WTC11 (cell line): ENCODE measurements at regions not wholly inside any gene's neighbourhood (a gene's known extent, or its start where the extent isn't known, plus 50 kb on each side); places are given as distances from the start of the nearest gene placed in this dataset.

Source experiments
- ATAC-seq: fragments of 200-7000 bp; cut with Tn5 transposase; 2 replicates; pipeline ENCODE4 v1.10.0; 2021; ENCODE audit warnings: mild to moderate bottlenecking, moderate library complexity
- CTCF ChIA-PET: fragments of 300-600 bp; sonication (Branson Sonifier 250); formaldehyde crosslinking; loops from one replicate; lab custom pipeline; 2021; ENCODE audit warnings: antibody characterized with exemption; lab: Charles Lee
- POLR2A ChIA-PET: fragments of 350-600 bp; sonication (Branson Sonifier 250); formaldehyde crosslinking; loops from one replicate; lab custom pipeline; 2021; ENCODE audit warnings: antibody characterized with exemption; lab: Charles Lee
- DNase-seq: peaks from one replicate; pipeline ENCODE4 v3.0.0; 2021; ENCODE audit warnings: low spot score
- H3K27ac Mint-ChIP-seq: 2 replicates; pipeline ENCODE4 v1.8.0; 2021; ENCODE audit warnings: mixed read lengths
- H3K27me3 Mint-ChIP-seq: 2 replicates; pipeline ENCODE4 v1.8.0; 2021; ENCODE audit warnings: low read depth, mild to moderate bottlenecking, moderate library complexity, mixed read lengths
- H3K36me3 Mint-ChIP-seq: 2 replicates; pipeline ENCODE4 v1.8.0; 2021; ENCODE audit warnings: mixed read lengths
- H3K4me1 Mint-ChIP-seq: 2 replicates; pipeline ENCODE4 v1.8.0; 2022; ENCODE audit warnings: mixed read lengths
- H3K4me3 Mint-ChIP-seq: 2 replicates; pipeline ENCODE4 v1.8.0; 2021; ENCODE audit warnings: mild to moderate bottlenecking, moderate library complexity, mixed read lengths
- H3K9me3 Mint-ChIP-seq: 2 replicates; pipeline ENCODE4 v1.8.0; 2021; ENCODE audit warnings: mixed read lengths
- ATF1 ChIP-seq: sonication (generic); formaldehyde crosslinking; IDR thresholded peaks from 2 replicates; pipeline ENCODE4 v1.8.1; 2023; ENCODE audit warnings: mild to moderate bottlenecking, moderate library complexity, missing genetic modification reagents
- CDX4 ChIP-seq: fragments of 250-450 bp; sonication (Bioruptor Pico); IDR thresholded peaks from 2 replicates; pipeline ENCODE4 v1.9.0; 2021; ENCODE audit warnings: moderate library complexity, mild to moderate bottlenecking, inconsistent platforms, borderline replicate concordance
- CREM ChIP-seq: sonication (generic); formaldehyde crosslinking; IDR thresholded peaks from 2 replicates; pipeline ENCODE4 v1.8.1; 2022; ENCODE audit warnings: mild to moderate bottlenecking, missing genetic modification reagents, moderate library complexity
- E2F4 ChIP-seq: sonication (generic); formaldehyde crosslinking; IDR thresholded peaks from 2 replicates; pipeline ENCODE4 v1.8.1; 2022; ENCODE audit warnings: low read depth, mild to moderate bottlenecking, moderate library complexity, missing genetic modification reagents, borderline replicate concordance
- EMX1 ChIP-seq: fragments of 250-450 bp; sonication (Bioruptor Pico); IDR thresholded peaks from 2 replicates; pipeline ENCODE4 v1.8.0; 2021; ENCODE audit warnings: mild to moderate bottlenecking
- FOXK1 ChIP-seq: sonication (generic); formaldehyde crosslinking; IDR thresholded peaks from 2 replicates; pipeline ENCODE4 v1.8.0; 2022; ENCODE audit warnings: mild to moderate bottlenecking, moderate library complexity, missing genetic modification reagents
- GABPB1 ChIP-seq: sonication (generic); formaldehyde crosslinking; IDR thresholded peaks from 2 replicates; pipeline ENCODE4 v1.8.1; 2023; ENCODE audit warnings: mild to moderate bottlenecking, missing genetic modification reagents
- JAZF1 ChIP-seq: fragments of 250-450 bp; sonication (Bioruptor Pico); IDR thresholded peaks from 2 replicates; pipeline ENCODE4 v1.9.0; 2021; ENCODE audit warnings: moderate library complexity, mild to moderate bottlenecking, inconsistent platforms
- JUN ChIP-seq: sonication (generic); formaldehyde crosslinking; IDR thresholded peaks from 2 replicates; pipeline ENCODE4 v1.8.0; 2023; ENCODE audit warnings: mild to moderate bottlenecking, missing genetic modification reagents
- MLX ChIP-seq: sonication (generic); formaldehyde crosslinking; IDR thresholded peaks from 2 replicates; pipeline ENCODE4 v1.8.1; 2023; ENCODE audit warnings: mild to moderate bottlenecking, missing genetic modification reagents, moderate library complexity
- MYBL2 ChIP-seq: sonication (generic); formaldehyde crosslinking; IDR thresholded peaks from 2 replicates; pipeline ENCODE4 v1.8.1; 2023; ENCODE audit warnings: mild to moderate bottlenecking, moderate library complexity, missing genetic modification reagents
- PRDM15 ChIP-seq: sonication (generic); formaldehyde crosslinking; IDR thresholded peaks from 2 replicates; pipeline ENCODE4 v1.8.0; 2022; ENCODE audit warnings: missing genetic modification reagents
- PRRX2 ChIP-seq: fragments of 250-450 bp; sonication (Bioruptor Pico); IDR thresholded peaks from 2 replicates; pipeline ENCODE4 v1.8.0; 2021; ENCODE audit warnings: mild to moderate bottlenecking
- SMAD4 ChIP-seq: sonication (generic); formaldehyde crosslinking; IDR thresholded peaks from 2 replicates; pipeline ENCODE4 v1.8.0; 2022; ENCODE audit warnings: mild to moderate bottlenecking, missing genetic modification reagents
- SOX15 ChIP-seq: fragments of 250-450 bp; sonication (Bioruptor Pico); IDR thresholded peaks from 2 replicates; pipeline ENCODE4 v1.9.0; 2021; ENCODE audit warnings: mild to moderate bottlenecking
- TCF7 ChIP-seq: sonication (generic); formaldehyde crosslinking; IDR thresholded peaks from 2 replicates; pipeline ENCODE4 v1.8.0; 2022; ENCODE audit warnings: mild to moderate bottlenecking, low read depth, missing genetic modification reagents, moderate library complexity
- TEAD1 ChIP-seq: sonication (generic); formaldehyde crosslinking; IDR thresholded peaks from 2 replicates; pipeline ENCODE4 v1.8.0; 2022; ENCODE audit warnings: mild to moderate bottlenecking, missing genetic modification reagents
- TEAD4 ChIP-seq: sonication (generic); formaldehyde crosslinking; IDR thresholded peaks from 2 replicates; pipeline ENCODE4 v1.8.0; 2022; ENCODE audit warnings: mild to moderate bottlenecking, missing genetic modification reagents
- ZNF263 ChIP-seq: sonication (generic); formaldehyde crosslinking; IDR thresholded peaks from 2 replicates; pipeline ENCODE4 v1.8.1; 2022; ENCODE audit warnings: low read depth, mild to moderate bottlenecking, moderate library complexity, missing genetic modification reagents
- ZNF396 ChIP-seq: fragments of 250-450 bp; sonication (Bioruptor Pico); IDR thresholded peaks from 2 replicates; pipeline ENCODE4 v1.8.0; 2021; ENCODE audit warnings: mild to moderate bottlenecking, moderate library complexity, borderline replicate concordance
- ZNF416 ChIP-seq: fragments of 250-450 bp; sonication (Bioruptor Pico); IDR thresholded peaks from 2 replicates; pipeline ENCODE4 v1.9.0; 2021; ENCODE audit warnings: mild to moderate bottlenecking, inconsistent platforms
- ZNF671 ChIP-seq: fragments of 250-450 bp; sonication (Bioruptor Pico); IDR thresholded peaks from 2 replicates; pipeline ENCODE4 v1.8.0; 2021; ENCODE audit warnings: mild to moderate bottlenecking
- TF ChIP-seq, protein P1 (sequence below): fragments of 250-450 bp; sonication (Bioruptor Pico); conservative IDR thresholded peaks from 2 replicates; pipeline ENCODE4 v1.9.0; 2021; ENCODE audit warnings: mild to moderate bottlenecking
- TF ChIP-seq, protein P2 (sequence below): sonication (generic); formaldehyde crosslinking; conservative IDR thresholded peaks from 2 replicates; pipeline ENCODE4 v1.8.1; 2022; ENCODE audit warnings: mild to moderate bottlenecking, missing genetic modification reagents
- TF ChIP-seq, protein P3 (sequence below): fragments of 250-450 bp; sonication (Bioruptor Pico); IDR thresholded peaks from 2 replicates; pipeline ENCODE4 v1.8.0; 2021; ENCODE audit warnings: mild to moderate bottlenecking

DNA sequence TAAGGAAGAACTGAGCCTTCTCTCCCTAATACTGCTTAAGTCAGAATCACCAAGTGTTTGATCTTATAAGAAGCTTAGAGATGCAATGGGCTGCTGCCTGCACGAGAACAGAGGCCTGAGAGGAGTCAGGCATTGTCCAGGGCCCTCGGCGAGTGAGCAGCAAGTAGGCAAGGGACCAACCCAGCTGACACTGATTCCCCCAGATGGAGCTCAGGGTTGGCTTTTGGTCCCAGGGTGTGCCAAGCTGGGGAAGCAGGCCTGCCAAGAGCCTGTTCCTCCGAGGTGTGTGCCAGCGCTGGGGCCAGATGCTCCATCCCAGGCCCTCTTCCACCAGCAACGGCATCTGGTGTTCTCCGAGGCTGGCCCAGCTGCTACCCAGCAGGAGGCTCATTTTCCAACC is 222.0 kb upstream of the ZMIZ1 start:
- ChIA-PET CTCF (no interaction called here), POLR2A (no interaction called here)
- 0 out of 2 replicates have a peak, but pooled peaks cover 3% of the 10 kb centered on the region for H3K36me3 Mint-ChIP-seq
- no peak overlapping the region for H3K4me3 Mint-ChIP-seq
- H3K27ac Mint-ChIP-seq: no peak overlapping the region
- DNase-seq (no peak), ATAC-seq (no peak)
- no peaks in the 10 kb centered on the region for H3K4me1 Mint-ChIP-seq
- no peak for TF ChIP-seq TCF7 (CRISPR knock-in tag)
- TF ChIP-seq, protein P1, sequence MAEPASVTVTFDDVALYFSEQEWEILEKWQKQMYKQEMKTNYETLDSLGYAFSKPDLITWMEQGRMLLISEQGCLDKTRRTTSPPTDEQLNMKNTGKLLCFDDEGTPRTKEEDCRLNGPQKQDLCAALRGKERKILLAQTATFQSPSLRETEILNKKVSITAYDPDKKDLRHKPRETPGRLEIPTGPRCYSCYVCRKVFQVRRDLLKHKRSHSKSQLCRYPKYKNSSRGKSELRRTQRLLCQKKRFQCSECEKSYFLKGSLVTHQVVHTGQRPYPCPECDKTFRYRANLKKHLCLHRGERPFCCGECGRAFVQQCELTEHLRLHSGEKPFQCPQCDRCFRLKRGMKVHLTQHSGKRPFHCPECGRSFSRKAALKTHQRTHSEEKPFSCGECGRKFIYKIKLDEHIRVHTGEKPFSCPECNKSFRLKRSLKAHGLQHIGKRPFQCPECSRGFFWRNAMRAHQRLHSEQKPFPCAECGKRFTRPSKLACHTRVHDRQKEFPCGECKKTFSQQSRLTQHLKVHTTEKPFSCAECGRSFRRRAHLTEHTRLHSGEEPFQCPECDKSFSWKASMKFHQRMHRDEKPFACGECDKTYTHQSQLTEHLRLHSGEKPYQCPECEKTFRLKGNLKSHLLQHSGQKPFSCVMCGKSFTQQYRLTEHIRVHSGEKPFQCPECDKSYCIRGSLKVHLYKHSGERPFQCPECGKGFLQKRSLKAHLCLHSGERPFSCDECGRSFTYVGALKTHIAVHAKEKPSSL (CRISPR knock-in tag): no peak
- TF ChIP-seq, protein P2, sequence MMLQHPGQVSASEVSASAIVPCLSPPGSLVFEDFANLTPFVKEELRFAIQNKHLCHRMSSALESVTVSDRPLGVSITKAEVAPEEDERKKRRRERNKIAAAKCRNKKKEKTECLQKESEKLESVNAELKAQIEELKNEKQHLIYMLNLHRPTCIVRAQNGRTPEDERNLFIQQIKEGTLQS (CRISPR knock-in tag): no peak
- no peak for TF ChIP-seq ZNF263 (CRISPR knock-in tag)
- no peak for TF ChIP-seq MLX
- no peak for TF ChIP-seq E2F4 (CRISPR knock-in tag)
- H3K27me3 Mint-ChIP-seq: peaks cover 5% of the 10 kb centered on the region; the same call in 1 of the 2 replicates
- H3K9me3 Mint-ChIP-seq: peaks cover 11% of the 10 kb centered on the region

- H3K9me3 Mint-ChIP-seq: peaks cover 7% of the 10 kb centered on the region
- H3K4me1 Mint-ChIP-seq: no peaks in the 10 kb centered on the region
- no peak overlapping the region for H3K27ac Mint-ChIP-seq
- DNase-seq (no peak), ATAC-seq (no peak)
- H3K4me3 Mint-ChIP-seq: no peak overlapping the region
- POLR2A ChIA-PET: no interaction called here
- no peaks in the 10 kb centered on the region for H3K36me3 Mint-ChIP-seq
- H3K27me3 Mint-ChIP-seq: peaks cover 3% of the 10 kb centered on the region; the same call in 1 of the 2 replicates
- no peak for TF ChIP-seq EMX1 (CRISPR knock-in tag)
- no peak for TF ChIP-seq JAZF1 (CRISPR knock-in tag)
- TF ChIP-seq, all 79 proteins: peak for 0
- CTCF ChIA-PET: no interaction called here
Measured at GRCh38 chr10:78847485-78847884, 221.3 kb upstream of the ZMIZ1 start.

DNA sequence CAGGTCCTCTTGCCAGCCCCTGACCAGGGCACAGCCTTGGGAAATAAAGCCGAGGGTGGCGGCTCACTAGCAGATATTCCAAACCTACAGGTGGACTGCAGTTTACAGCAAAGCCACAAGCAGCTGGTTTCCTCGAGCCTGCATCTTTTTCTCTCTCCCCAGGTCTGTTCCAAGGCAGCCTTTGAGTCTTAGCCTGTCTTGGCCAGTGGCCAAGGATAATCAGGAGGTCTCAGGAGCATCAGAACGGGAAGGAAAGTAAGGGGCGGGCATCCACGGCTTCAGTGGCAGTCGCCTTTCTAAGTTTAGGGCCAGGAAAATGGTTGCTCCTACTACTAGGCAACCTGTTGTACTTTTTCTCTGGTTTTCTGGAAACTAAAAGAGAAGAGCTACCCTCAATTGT is 219.7 kb upstream of the ZMIZ1 start:
- Mint-ChIP-seq H3K4me1 (peaks cover 8% of the 10 kb centered on the region), H3K36me3 (no peaks in the 10 kb centered on the region), H3K4me3 (no peak overlapping the region), H3K27ac (no peak overlapping the region), H3K9me3 (no peaks in the 10 kb centered on the region), H3K27me3 (no peaks in the 10 kb centered on the region; the same call in 1 of the 2 replicates)
- ATAC-seq (no peak), DNase-seq (no peak)
- ChIA-PET POLR2A (no interaction called here), CTCF (no interaction called here)
- no peak for TF ChIP-seq SOX15 (CRISPR knock-in tag)
- no peak for TF ChIP-seq SMAD4 (CRISPR knock-in tag)
- no peak for TF ChIP-seq CREM
- no peak for TF ChIP-seq ZNF671 (CRISPR knock-in tag)
- TF ChIP-seq TEAD1 (CRISPR knock-in tag): no peak
- TF ChIP-seq FOXK1 (CRISPR knock-in tag): no peak
- TF ChIP-seq GABPB1: no peak
- TF ChIP-seq PRRX2: no peak
- no peak for TF ChIP-seq PRDM15 (CRISPR knock-in tag)
- TF ChIP-seq JUN (CRISPR knock-in tag): no peak
- TF ChIP-seq ZNF416 (CRISPR knock-in tag): no peak
- TF ChIP-seq TEAD4: no peak
- no peak for TF ChIP-seq MYBL2 (CRISPR knock-in tag)
- TF ChIP-seq, protein P3, sequence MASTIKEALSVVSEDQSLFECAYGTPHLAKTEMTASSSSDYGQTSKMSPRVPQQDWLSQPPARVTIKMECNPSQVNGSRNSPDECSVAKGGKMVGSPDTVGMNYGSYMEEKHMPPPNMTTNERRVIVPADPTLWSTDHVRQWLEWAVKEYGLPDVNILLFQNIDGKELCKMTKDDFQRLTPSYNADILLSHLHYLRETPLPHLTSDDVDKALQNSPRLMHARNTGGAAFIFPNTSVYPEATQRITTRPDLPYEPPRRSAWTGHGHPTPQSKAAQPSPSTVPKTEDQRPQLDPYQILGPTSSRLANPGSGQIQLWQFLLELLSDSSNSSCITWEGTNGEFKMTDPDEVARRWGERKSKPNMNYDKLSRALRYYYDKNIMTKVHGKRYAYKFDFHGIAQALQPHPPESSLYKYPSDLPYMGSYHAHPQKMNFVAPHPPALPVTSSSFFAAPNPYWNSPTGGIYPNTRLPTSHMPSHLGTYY: no peak
- TF ChIP-seq CDX4: no peak
- no peak for TF ChIP-seq ZNF396 (CRISPR knock-in tag)
- no peak for TF ChIP-seq ATF1 (CRISPR knock-in tag)
